ENCODE measurements at regions not wholly inside any gene's neighbourhood (a gene's known extent, or its start where the extent isn't known, plus 50 kb on each side); places are given as distances from the start of the nearest gene placed in this dataset.
"Not testable (repeated sequence)": the region's sequence is repeated elsewhere in the genome, so short reads cannot be mapped to it uniquely, and the experiment has no call there.

GRCh38 chr4:34469516-34469915 lies 1774.8 kb downstream of the ARAP2 start:
- no peak for TF ChIP-seq CTCF (IDR thresholded peaks at IDR 0.05)
- Mint-ChIP-seq H3K36me3 (ENCODE audit: unreplicated experiment) (peaks cover 7% of the 10 kb centered on the region), H3K4me3 (ENCODE audit: unreplicated experiment) (no peak overlapping the region), H3K9me3 (ENCODE audit: unreplicated experiment) (peaks cover 12% of the 10 kb centered on the region), H3K27ac (ENCODE audit: unreplicated experiment) (no peak overlapping the region), H3K27me3 (ENCODE audit: unreplicated experiment) (no peaks in the 10 kb centered on the region), H3K4me1 (ENCODE audit: unreplicated experiment) (peaks cover 34% of the 10 kb centered on the region)
- no peak for DNase-seq (ENCODE audit: extremely low spot score, unreplicated experiment)

- H3K4me3 Mint-ChIP-seq (ENCODE audit: unreplicated experiment), result no peak overlapping the region
- no peak overlapping the region for H3K27ac Mint-ChIP-seq (ENCODE audit: unreplicated experiment)
Observed at GRCh38 chr4:34485252-34485651, 1759.1 kb downstream of the ARAP2 start.

GRCh38 chr4:34486461-34487363 lies 1757.6 kb downstream of the ARAP2 start:
- H3K27ac Mint-ChIP-seq (ENCODE audit: unreplicated experiment), result no peak overlapping the region
- no peaks in the 10 kb centered on the region for H3K27me3 Mint-ChIP-seq (ENCODE audit: unreplicated experiment)
- no peak for TF ChIP-seq CTCF (IDR thresholded peaks at IDR 0.05)
- H3K36me3 Mint-ChIP-seq (ENCODE audit: unreplicated experiment), result no peaks in the 10 kb centered on the region
- no peaks in the 10 kb centered on the region for H3K4me1 Mint-ChIP-seq (ENCODE audit: unreplicated experiment)
- DNase-seq (ENCODE audit: extremely low spot score, unreplicated experiment), result no peak
- H3K4me3 Mint-ChIP-seq (ENCODE audit: unreplicated experiment), result no peak overlapping the region
- no peaks in the 10 kb centered on the region for H3K9me3 Mint-ChIP-seq (ENCODE audit: unreplicated experiment)

More at GRCh38 chr4:34485252-34485651, 1759.1 kb downstream of the ARAP2 start:
- DNase-seq (ENCODE audit: extremely low spot score, unreplicated experiment), result no peak
- no peak for TF ChIP-seq CTCF (IDR thresholded peaks at IDR 0.05)
- H3K27me3 Mint-ChIP-seq (ENCODE audit: unreplicated experiment), result no peaks in the 10 kb centered on the region
- H3K4me1 Mint-ChIP-seq (ENCODE audit: unreplicated experiment), result no peaks in the 10 kb centered on the region
- H3K36me3 Mint-ChIP-seq (ENCODE audit: unreplicated experiment), result no peaks in the 10 kb centered on the region
- H3K9me3 Mint-ChIP-seq (ENCODE audit: unreplicated experiment), result no peaks in the 10 kb centered on the region

GRCh38 chr4:34492414-34492813 lies 1751.9 kb downstream of the ARAP2 start:
- H3K27me3 Mint-ChIP-seq (ENCODE audit: unreplicated experiment), result no peaks in the 10 kb centered on the region
- DNase-seq (ENCODE audit: extremely low spot score, unreplicated experiment), result no peak
- no peak overlapping the region for H3K4me3 Mint-ChIP-seq (ENCODE audit: unreplicated experiment)
- H3K4me1 Mint-ChIP-seq (ENCODE audit: unreplicated experiment), result no peaks in the 10 kb centered on the region
- H3K9me3 Mint-ChIP-seq (ENCODE audit: unreplicated experiment), result no peaks in the 10 kb centered on the region
- no peaks in the 10 kb centered on the region for H3K36me3 Mint-ChIP-seq (ENCODE audit: unreplicated experiment)
- H3K27ac Mint-ChIP-seq (ENCODE audit: unreplicated experiment), result no peak overlapping the region
- TF ChIP-seq CTCF (IDR thresholded peaks at IDR 0.05), result no peak

GRCh38 chr4:34502086-34502485 lies 1742.2 kb downstream of the ARAP2 start:
- Mint-ChIP-seq H3K27ac (ENCODE audit: unreplicated experiment) (no peak overlapping the region), H3K9me3 (ENCODE audit: unreplicated experiment) (no peaks in the 10 kb centered on the region), H3K27me3 (ENCODE audit: unreplicated experiment) (no peaks in the 10 kb centered on the region), H3K4me1 (ENCODE audit: unreplicated experiment) (no peaks in the 10 kb centered on the region), H3K36me3 (ENCODE audit: unreplicated experiment) (no peaks in the 10 kb centered on the region), H3K4me3 (ENCODE audit: unreplicated experiment) (no peak overlapping the region)
- DNase-seq (ENCODE audit: extremely low spot score, unreplicated experiment), result no peak
- no peak for TF ChIP-seq CTCF (IDR thresholded peaks at IDR 0.05)

GRCh38 chr4:34504731-34505130 lies 1739.6 kb downstream of the ARAP2 start:
- not testable (repeated sequence) for H3K4me3 Mint-ChIP-seq (ENCODE audit: unreplicated experiment); H3K9me3 Mint-ChIP-seq (ENCODE audit: unreplicated experiment); H3K4me1 Mint-ChIP-seq (ENCODE audit: unreplicated experiment); H3K36me3 Mint-ChIP-seq (ENCODE audit: unreplicated experiment); H3K27ac Mint-ChIP-seq (ENCODE audit: unreplicated experiment); H3K27me3 Mint-ChIP-seq (ENCODE audit: unreplicated experiment); DNase-seq (ENCODE audit: extremely low spot score, unreplicated experiment)

- not testable (repeated sequence) for H3K9me3 Mint-ChIP-seq (ENCODE audit: unreplicated experiment); H3K27me3 Mint-ChIP-seq (ENCODE audit: unreplicated experiment); H3K4me3 Mint-ChIP-seq (ENCODE audit: unreplicated experiment); H3K27ac Mint-ChIP-seq (ENCODE audit: unreplicated experiment); H3K4me1 Mint-ChIP-seq (ENCODE audit: unreplicated experiment); H3K36me3 Mint-ChIP-seq (ENCODE audit: unreplicated experiment); DNase-seq (ENCODE audit: extremely low spot score, unreplicated experiment)
Observed at GRCh38 chr4:34506511-34507092, 1737.7 kb downstream of the ARAP2 start.
